ENCODE measurements at regions not wholly inside any gene's neighbourhood (a gene's known extent, or its start where the extent isn't known, plus 50 kb on each side); places are given as distances from the start of the nearest gene placed in this dataset.

DNA sequence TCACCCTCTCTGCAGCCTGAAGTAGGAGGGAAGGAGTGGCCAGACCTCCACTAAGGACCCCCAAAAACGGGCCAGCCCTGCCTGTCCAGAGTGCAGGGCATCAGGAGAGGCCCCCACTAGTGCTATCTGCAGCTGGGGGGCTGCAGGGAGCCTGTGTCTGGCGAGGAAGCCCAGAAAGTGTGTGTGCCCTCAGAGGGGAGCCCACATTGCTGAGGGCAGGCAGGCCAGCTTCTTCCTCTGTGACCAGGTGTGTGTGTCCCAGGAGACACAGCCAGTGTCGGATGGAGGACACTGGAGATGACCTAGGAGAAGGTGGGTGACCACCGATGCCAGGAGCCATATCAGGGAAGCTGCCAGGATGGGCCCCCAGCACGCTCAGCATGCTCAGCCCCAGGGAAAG is 218.7 kb downstream of the IRX2 start:
- Histone ChIP-seq H3K9me3 (no peaks in the 10 kb centered on the region), H3K27me3 (replicated peaks; ENCODE audit: insufficient read depth) (no peaks in the 10 kb centered on the region), H3K4me3 (no peak overlapping the region), H3K4me1 (replicated peaks) (no peaks in the 10 kb centered on the region), H3K27ac (no peak overlapping the region), H3K36me3 (no peaks in the 10 kb centered on the region)
- 92% methylated on average over 4 of the region's 5 CpGs for WGBS
- TF ChIP-seq, protein P1, sequence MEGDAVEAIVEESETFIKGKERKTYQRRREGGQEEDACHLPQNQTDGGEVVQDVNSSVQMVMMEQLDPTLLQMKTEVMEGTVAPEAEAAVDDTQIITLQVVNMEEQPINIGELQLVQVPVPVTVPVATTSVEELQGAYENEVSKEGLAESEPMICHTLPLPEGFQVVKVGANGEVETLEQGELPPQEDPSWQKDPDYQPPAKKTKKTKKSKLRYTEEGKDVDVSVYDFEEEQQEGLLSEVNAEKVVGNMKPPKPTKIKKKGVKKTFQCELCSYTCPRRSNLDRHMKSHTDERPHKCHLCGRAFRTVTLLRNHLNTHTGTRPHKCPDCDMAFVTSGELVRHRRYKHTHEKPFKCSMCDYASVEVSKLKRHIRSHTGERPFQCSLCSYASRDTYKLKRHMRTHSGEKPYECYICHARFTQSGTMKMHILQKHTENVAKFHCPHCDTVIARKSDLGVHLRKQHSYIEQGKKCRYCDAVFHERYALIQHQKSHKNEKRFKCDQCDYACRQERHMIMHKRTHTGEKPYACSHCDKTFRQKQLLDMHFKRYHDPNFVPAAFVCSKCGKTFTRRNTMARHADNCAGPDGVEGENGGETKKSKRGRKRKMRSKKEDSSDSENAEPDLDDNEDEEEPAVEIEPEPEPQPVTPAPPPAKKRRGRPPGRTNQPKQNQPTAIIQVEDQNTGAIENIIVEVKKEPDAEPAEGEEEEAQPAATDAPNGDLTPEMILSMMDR (IDR thresholded peaks at IDR 0.05) = no peak
- TF ChIP-seq POLR2AphosphoS5 (IDR thresholded peaks at IDR 0.05) = no peak
- TF ChIP-seq POLR2A (IDR thresholded peaks at IDR 0.05) = no peak
- DNase-seq (ENCODE audit: low spot score) = no peak
- intact Hi-C loops (cut with DNase I) = no loop called here

DNA sequence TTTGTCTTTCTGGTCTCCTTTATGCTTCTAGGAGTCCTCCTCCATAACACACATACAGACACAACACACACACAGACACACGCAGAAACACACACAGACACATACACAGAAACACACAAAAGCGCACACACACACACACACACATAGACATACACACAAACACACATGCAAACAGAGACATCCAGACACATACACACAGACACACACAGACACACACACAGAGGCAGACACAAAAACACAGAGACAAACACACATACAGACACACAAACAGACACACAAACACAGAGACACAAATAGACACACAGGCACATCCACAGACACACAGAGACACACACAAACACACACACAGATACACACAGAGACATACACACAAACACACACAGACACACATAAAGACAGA is 220.2 kb downstream of the IRX2 start:
- 78% methylated on average over 2 of the region's 2 CpGs for WGBS
- H3K4me3 ChIP-seq = no peak overlapping the region
- no peaks in the 10 kb centered on the region for H3K36me3 ChIP-seq
- no peak for DNase-seq (ENCODE audit: low spot score)
- TF ChIP-seq, protein P1 (IDR thresholded peaks at IDR 0.05) = no peak
- TF ChIP-seq POLR2A (IDR thresholded peaks at IDR 0.05) (no peak), POLR2AphosphoS5 (IDR thresholded peaks at IDR 0.05) (no peak)
- no peak overlapping the region for H3K27ac ChIP-seq
- intact Hi-C loops (cut with DNase I) = no loop called here
- H3K9me3 ChIP-seq = no peaks in the 10 kb centered on the region
- no peaks in the 10 kb centered on the region for H3K4me1 ChIP-seq (replicated peaks)
- H3K27me3 ChIP-seq (replicated peaks; ENCODE audit: insufficient read depth) = no peaks in the 10 kb centered on the region

DNA sequence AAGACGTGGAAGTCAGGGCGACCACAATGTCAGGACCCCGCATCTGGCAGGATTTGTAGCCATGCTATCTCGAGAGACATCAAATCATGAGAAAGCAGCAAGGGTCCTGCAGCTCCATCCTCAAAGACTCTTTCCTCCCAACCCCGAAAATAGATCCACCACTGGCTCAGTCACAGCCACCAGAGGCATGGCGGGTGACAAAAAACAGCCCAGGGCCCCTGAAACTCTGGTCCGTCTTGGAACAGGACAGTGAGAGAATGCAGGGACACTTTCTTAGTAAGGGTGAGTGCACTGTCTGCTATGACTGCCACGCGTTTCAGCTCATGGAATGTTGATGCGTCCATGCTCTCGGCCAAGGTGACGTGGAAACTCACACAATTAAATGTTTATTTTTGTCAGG is 220.9 kb downstream of the IRX2 start:
- H3K4me3 ChIP-seq = no peak overlapping the region
- no peaks in the 10 kb centered on the region for H3K9me3 ChIP-seq
- H3K4me1 ChIP-seq (replicated peaks) = no peaks in the 10 kb centered on the region
- intact Hi-C loops (cut with DNase I) = no loop called here
- 75% methylated on average over 12 of the region's 12 CpGs for WGBS
- DNase-seq (ENCODE audit: low spot score) = no peak
- no peak overlapping the region for H3K27ac ChIP-seq
- no peaks in the 10 kb centered on the region for H3K27me3 ChIP-seq (replicated peaks; ENCODE audit: insufficient read depth)
- TF ChIP-seq, protein P1 (IDR thresholded peaks at IDR 0.05) = no peak
- no peak for TF ChIP-seq POLR2AphosphoS5 (IDR thresholded peaks at IDR 0.05)
- TF ChIP-seq POLR2A (IDR thresholded peaks at IDR 0.05) = no peak
- no peaks in the 10 kb centered on the region for H3K36me3 ChIP-seq

DNA sequence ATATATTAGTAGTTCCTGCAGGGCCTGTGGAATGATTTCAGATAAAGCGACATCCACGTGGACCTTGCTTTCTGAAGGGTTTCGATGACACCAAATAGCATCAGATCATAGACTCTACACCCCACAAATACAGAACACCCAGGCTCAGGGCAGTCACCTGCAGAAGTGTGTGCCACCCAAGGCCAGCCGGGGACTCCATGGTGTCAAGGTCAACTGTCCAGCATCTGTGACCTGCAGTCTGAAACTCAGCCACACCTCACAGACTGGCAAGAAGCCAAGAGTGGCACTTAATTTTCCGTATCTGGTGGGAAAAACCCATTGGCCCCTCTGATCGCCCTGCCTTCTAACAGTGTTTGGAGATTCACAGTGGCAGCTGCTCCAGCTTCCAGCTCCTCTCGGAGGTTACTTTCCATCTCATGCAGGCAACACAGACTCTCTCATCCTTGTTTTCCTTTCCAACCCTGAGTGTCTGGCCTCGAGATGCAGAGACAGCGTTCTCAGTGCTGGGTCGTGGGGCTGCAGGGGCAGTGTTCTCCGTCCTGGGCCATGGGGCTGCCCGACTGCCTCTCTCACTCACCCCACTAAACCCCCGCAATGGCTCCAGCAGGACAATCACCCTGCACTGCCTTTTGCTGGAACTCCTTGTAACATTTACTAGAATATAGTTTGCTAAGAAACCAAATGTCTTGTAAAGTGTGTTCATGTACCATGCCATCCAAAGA is 221.9 kb downstream of the IRX2 start:
- Histone ChIP-seq H3K4me3 (no peak overlapping the region), H3K4me1 (replicated peaks) (no peaks in the 10 kb centered on the region), H3K9me3 (no peaks in the 10 kb centered on the region), H3K27ac (no peak overlapping the region), H3K27me3 (replicated peaks; ENCODE audit: insufficient read depth) (no peaks in the 10 kb centered on the region), H3K36me3 (no peaks in the 10 kb centered on the region)
- intact Hi-C loops (cut with DNase I) = no loop called here
- DNase-seq (ENCODE audit: low spot score) = no peak
- TF ChIP-seq POLR2AphosphoS5 (IDR thresholded peaks at IDR 0.05) = no peak
- TF ChIP-seq, protein P1 (IDR thresholded peaks at IDR 0.05) = no peak
- TF ChIP-seq POLR2A (IDR thresholded peaks at IDR 0.05) = no peak
- 91% methylated on average over 13 of the region's 13 CpGs for WGBS

DNA sequence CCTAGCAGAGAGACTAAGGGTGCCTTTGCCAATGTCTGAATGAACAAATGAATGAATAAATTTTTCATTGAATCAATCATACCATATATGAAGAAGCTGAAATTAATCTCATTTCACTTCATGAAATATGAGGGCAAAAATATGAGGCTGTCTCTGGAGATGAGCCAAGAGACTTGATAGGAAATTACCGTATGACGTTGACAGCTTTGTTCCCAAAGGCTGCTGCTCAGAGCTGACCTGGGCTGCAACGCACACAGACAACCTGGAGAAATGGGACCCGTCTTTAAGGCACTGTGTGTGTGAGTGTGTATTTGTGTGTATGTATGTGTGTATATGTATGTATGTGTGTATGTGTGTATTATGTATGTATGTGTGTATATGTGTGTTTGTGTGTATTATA is 226.1 kb downstream of the IRX2 start:
- intact Hi-C loops (cut with DNase I) = no loop called here
- Histone ChIP-seq H3K36me3 (no peaks in the 10 kb centered on the region), H3K27ac (no peak overlapping the region), H3K27me3 (replicated peaks; ENCODE audit: insufficient read depth) (no peaks in the 10 kb centered on the region), H3K4me1 (replicated peaks) (no peaks in the 10 kb centered on the region), H3K9me3 (no peaks in the 10 kb centered on the region), H3K4me3 (no peak overlapping the region)
- 73% methylated on average over 4 of the region's 4 CpGs for WGBS
- no peak for DNase-seq (ENCODE audit: low spot score)
- TF ChIP-seq POLR2AphosphoS5 (IDR thresholded peaks at IDR 0.05) (no peak), POLR2A (IDR thresholded peaks at IDR 0.05) (no peak)
- TF ChIP-seq, protein P1 (IDR thresholded peaks at IDR 0.05) = no peak
